H1 (cell line): ENCODE measurements at regions not wholly inside any gene's neighbourhood (a gene's known extent, or its start where the extent isn't known, plus 50 kb on each side); places are given as distances from the start of the nearest gene placed in this dataset.

Experiments
- CTCF ChIA-PET: fragments of 300-600 bp; sonication (Branson Sonifier 250); formaldehyde crosslinking; loops from one replicate; lab custom pipeline; 2021; ENCODE audit not compliant: partially characterized antibody; lab: Charles Lee
- POLR2A ChIA-PET: fragments of 300-600 bp; sonication (Branson Sonifier 250); formaldehyde crosslinking; loops from one replicate; lab custom pipeline; 2021; ENCODE audit warnings: inconsistent platforms; ENCODE audit not compliant: partially characterized antibody; lab: Charles Lee
- DNase-seq, 2 experiments: peaks; one replicate each; pipeline versions ENCODE4 v3.0.0 to v3.0.0-alpha.2; 2010 to 2022; ENCODE audit warnings: low spot score in 2 of 2, low read depth in 1 of 2, mixed read lengths in 1 of 2
- FAIRE-seq: peaks from 2 replicates; lab custom pipeline; 2011; peaks lifted over from hg19 to GRCh38; lab: Jason Lieb, UNC
- H2AFZ ChIP-seq: 2 replicates; pipeline ENCODE4 v1.8.1; 2012; ENCODE audit warnings: low read length, inconsistent platforms
- H2AK5ac ChIP-seq: 2 replicates; pipeline ENCODE4 v1.6.1; 2013; ENCODE audit warnings: low read depth, low read length
- H2BK120ac ChIP-seq: replicated peaks from 2 replicates; pipeline ENCODE3; 2013; ENCODE audit warnings: low read depth, low read length, inconsistent platforms
- H2BK12ac ChIP-seq: 2 replicates; pipeline ENCODE4 v1.6.1; 2013; ENCODE audit warnings: low read depth, low read length
- H2BK15ac ChIP-seq: 2 replicates; pipeline ENCODE4 v1.6.1; 2013; ENCODE audit warnings: low read length
- H2BK20ac ChIP-seq: 2 replicates; pipeline ENCODE4 v1.6.1; 2013; ENCODE audit warnings: low read length
- H2BK5ac ChIP-seq: 2 replicates; pipeline ENCODE4 v1.6.1; 2013; ENCODE audit warnings: low read depth, low read length
- H3K14ac ChIP-seq: 2 replicates; pipeline ENCODE4 v1.6.1; 2013; ENCODE audit warnings: inconsistent platforms; ENCODE audit not compliant: insufficient read length
- H3K18ac ChIP-seq: 2 replicates; pipeline ENCODE4 v1.6.1; 2013; ENCODE audit warnings: low read length; ENCODE audit errors: extremely low read depth
- H3K23ac ChIP-seq: 2 replicates; pipeline ENCODE4 v1.6.1; 2013; ENCODE audit warnings: inconsistent platforms; ENCODE audit not compliant: insufficient read length
- H3K23me2 ChIP-seq: 2 replicates; pipeline ENCODE4 v1.6.1; 2013; ENCODE audit warnings: low read depth, low read length
- H3K27ac ChIP-seq: 2 replicates; pipeline ENCODE4 v1.6.1; 2011; ENCODE audit warnings: low read depth, low read length, inconsistent platforms
- H3K27me3 ChIP-seq, 4 experiments: replicated peaks in 1 of 4; 1 replicate in 1 of 4; 2 replicates in 3 of 4; pipeline versions ENCODE4 v1.6.1 to v1.8.1; 2011 to 2013; ENCODE audit warnings: low read length in 3 of 4, mild to moderate bottlenecking in 3 of 4, inconsistent platforms in 2 of 4, mixed read lengths in 2 of 4, moderate library complexity in 1 of 4; ENCODE audit not compliant: control insufficient read depth in 3 of 4, insufficient read depth in 3 of 4; ENCODE audit errors: extremely low read depth in 1 of 4
- H3K36me3 ChIP-seq, 4 experiments: 2 replicates each; pipeline versions ENCODE4 v1.6.1 to v1.8.1; 2011 to 2013; ENCODE audit warnings: mild to moderate bottlenecking in 4 of 4, low read length in 3 of 4, moderate library complexity in 2 of 4, control low read depth in 1 of 4, inconsistent platforms in 1 of 4; ENCODE audit not compliant: insufficient read depth in 4 of 4, control insufficient read depth in 2 of 4
- H3K4ac ChIP-seq: replicated peaks from 2 replicates; pipeline ENCODE3; 2013; ENCODE audit warnings: low read length, low read depth, mixed read lengths, inconsistent platforms; ENCODE audit not compliant: insufficient read length
- H3K4me1 ChIP-seq, 4 experiments: replicated peaks in 1 of 4; 1 replicate in 1 of 4; 2 replicates in 3 of 4; pipeline versions ENCODE4 v1.6.1 to v1.8.1; 2011 to 2013; ENCODE audit warnings: low read length in 3 of 4, inconsistent platforms in 2 of 4, mixed read lengths in 1 of 4; ENCODE audit not compliant: insufficient read depth in 4 of 4, control insufficient read depth in 3 of 4
- H3K4me2 ChIP-seq, 2 experiments: 2 replicates each; pipeline versions ENCODE4 v1.6.1 to v1.8.1; 2011 to 2013; ENCODE audit warnings: low read depth in 2 of 2, low read length in 2 of 2, control low read depth in 1 of 2, inconsistent platforms in 1 of 2, mild to moderate bottlenecking in 1 of 2; ENCODE audit not compliant: insufficient read depth in 1 of 2
- H3K4me3 ChIP-seq, 4 experiments: fragments of 200-600, 300-600 bp in 1 of 4; sonication (generic), shearing (Covaris generic), sonication (Bioruptor Twin) in 1 of 4; 2 replicates each; pipeline versions ENCODE4 v1.5.1 to v1.8.1; 2011 to 2016; ENCODE audit warnings: low read length in 4 of 4, low read depth in 3 of 4, control low read depth in 2 of 4, inconsistent platforms in 2 of 4, mild to moderate bottlenecking in 2 of 4, mixed read lengths in 1 of 4, moderate library complexity in 1 of 4; ENCODE audit not compliant: insufficient read depth in 2 of 4; ENCODE audit errors: extremely low read depth in 1 of 4
- H3K56ac ChIP-seq: replicated peaks from 2 replicates; pipeline ENCODE3; 2013; ENCODE audit warnings: low read depth, mild to moderate bottlenecking, mixed read lengths, low read length, inconsistent platforms; ENCODE audit not compliant: insufficient read length
- H3K79me1 ChIP-seq: 2 replicates; pipeline ENCODE4 v1.6.1; 2013; ENCODE audit warnings: low read depth, low read length, control low read depth
- H3K79me2 ChIP-seq, 2 experiments: 2 replicates each; pipeline versions ENCODE4 v1.6.1 to v1.8.1; 2012 to 2013; ENCODE audit warnings: low read length in 2 of 2, mild to moderate bottlenecking in 2 of 2, inconsistent platforms in 1 of 2; ENCODE audit not compliant: insufficient read depth in 2 of 2, control insufficient read depth in 1 of 2
- H3K9ac ChIP-seq, 4 experiments: replicated peaks in 1 of 4; 1 replicate in 1 of 4; 2 replicates in 3 of 4; pipeline versions ENCODE4 v1.6.1 to v1.8.1; 2011 to 2013; ENCODE audit warnings: low read depth in 3 of 4, low read length in 3 of 4, control low read depth in 2 of 4, mild to moderate bottlenecking in 2 of 4, moderate library complexity in 2 of 4, inconsistent platforms in 1 of 4; ENCODE audit errors: extremely low read depth in 1 of 4
- H3K9me3 ChIP-seq, 2 experiments: 2 replicates each; pipeline versions ENCODE4 v1.6.1 to v1.8.1; 2012 to 2013; ENCODE audit warnings: mild to moderate bottlenecking in 2 of 2, moderate library complexity in 2 of 2, control low read depth in 1 of 2, inconsistent platforms in 1 of 2, low read depth in 1 of 2, low read length in 1 of 2, mixed read lengths in 1 of 2; ENCODE audit not compliant: insufficient read depth in 2 of 2
- H4K20me1 ChIP-seq, 2 experiments: replicated peaks in 1 of 2; 2 replicates each; pipeline versions ENCODE3 to v1.8.1; 2011 to 2013; ENCODE audit warnings: inconsistent platforms in 2 of 2, low read length in 2 of 2, mild to moderate bottlenecking in 1 of 2; ENCODE audit not compliant: insufficient read depth in 2 of 2, control insufficient read depth in 1 of 2
- H4K5ac ChIP-seq: 2 replicates; pipeline ENCODE4 v1.6.1; 2013; ENCODE audit warnings: low read length, low read depth, mixed read lengths, inconsistent platforms; ENCODE audit not compliant: insufficient read length
- H4K8ac ChIP-seq: 2 replicates; pipeline ENCODE4 v1.8.0; 2013; ENCODE audit warnings: mild to moderate bottlenecking, moderate library complexity, low read length, inconsistent platforms; ENCODE audit not compliant: insufficient read depth; ENCODE audit errors: extremely low read depth
- H4K91ac ChIP-seq: replicated peaks from 2 replicates; pipeline ENCODE3; 2013; ENCODE audit warnings: low read length, mixed read lengths, inconsistent platforms; ENCODE audit not compliant: insufficient read length
- BCL11A ChIP-seq, 2 experiments: IDR thresholded peaks; one replicate each; pipeline ENCODE4 v1.6.1; 2011; ENCODE audit warnings: low read depth in 2 of 2, low read length in 2 of 2, mild to moderate bottlenecking in 2 of 2
- CEBPB ChIP-seq: IDR thresholded peaks from 2 replicates; pipeline ENCODE4 v1.6.1; 2012; ENCODE audit warnings: low read depth, low read length
- CREB1 ChIP-seq: IDR thresholded peaks from 2 replicates; pipeline ENCODE4 v1.6.1; 2012; ENCODE audit warnings: inconsistent platforms
- CTBP2 ChIP-seq: IDR thresholded peaks from 2 replicates; pipeline ENCODE4 v1.7.0; 2011; ENCODE audit warnings: borderline replicate concordance, mild to moderate bottlenecking, moderate library complexity, mixed read lengths, low read length; ENCODE audit not compliant: insufficient read depth, insufficient read length
- EGR1 ChIP-seq: IDR thresholded peaks from 2 replicates; pipeline ENCODE4 v1.6.1; 2011; ENCODE audit warnings: low read depth, low read length, borderline replicate concordance
- KDM5A ChIP-seq: fragments of 200-600 bp; IDR thresholded peaks from 2 replicates; pipeline ENCODE4 v1.7.1; 2012; ENCODE audit warnings: mild to moderate bottlenecking, low read length, inconsistent platforms, mixed read lengths
- NANOG ChIP-seq: IDR thresholded peaks from 2 replicates; pipeline ENCODE4 v1.6.1; 2011; ENCODE audit warnings: low read length, low read depth, mild to moderate bottlenecking, inconsistent platforms; ENCODE audit not compliant: insufficient read depth, poor library complexity, severe bottlenecking
- POLR2A ChIP-seq, 2 experiments: IDR thresholded peaks; 1 replicate in 1 of 2; 2 replicates in 1 of 2; pipeline ENCODE4 v1.6.1; 2011; ENCODE audit warnings: low read depth in 2 of 2, low read length in 2 of 2, mild to moderate bottlenecking in 2 of 2; ENCODE audit errors: control extremely low read depth in 1 of 2
- POU5F1 ChIP-seq: IDR thresholded peaks from 2 replicates; pipeline ENCODE4 v1.6.1; 2011; ENCODE audit warnings: low read depth, mild to moderate bottlenecking, low read length, moderate library complexity
- RAD21 ChIP-seq, 2 experiments: IDR thresholded peaks in 1 of 2; conservative IDR thresholded peaks in 1 of 2; 2 replicates each; pipeline ENCODE4 v1.6.1; 2011; ENCODE audit warnings: low read depth in 2 of 2, low read length in 2 of 2, improper control_type of control experiment in 1 of 2, inconsistent platforms in 1 of 2, mild to moderate bottlenecking in 1 of 2, moderate library complexity in 1 of 2
- RFX5 ChIP-seq: IDR thresholded peaks from 2 replicates; pipeline ENCODE4 v1.6.1; 2011; ENCODE audit warnings: low read depth, low read length, improper control_type of control experiment, borderline replicate concordance
- SIRT6 ChIP-seq: IDR thresholded peaks from one replicate; pipeline ENCODE4 v1.7.1; 2012; ENCODE audit warnings: low read length, inconsistent platforms
- TAF1 ChIP-seq: IDR thresholded peaks from 2 replicates; pipeline ENCODE4 v1.6.1; 2011; ENCODE audit warnings: mild to moderate bottlenecking, low read depth, low read length
- YY1 ChIP-seq: IDR thresholded peaks from 2 replicates; pipeline ENCODE4 v1.6.1; 2011; ENCODE audit warnings: low read depth, mild to moderate bottlenecking, low read length
- WGBS, 2 experiments: shearing (Covaris generic) in 1 of 2; methylation state at CpG; one replicate each; pipeline versions ENCODE4 v1.1.6 to v1.1.7; 2013 to 2015; ENCODE audit warnings: low lambda C conversion rate in 2 of 2, mixed read lengths in 2 of 2, inconsistent platforms in 1 of 2, low coverage in 1 of 2, missing lambda C conversion rate in 1 of 2; ENCODE audit not compliant: insufficient replicate concordance in 2 of 2, insufficient coverage in 1 of 2, insufficient read length in 1 of 2; ENCODE audit errors: extremely low coverage in 1 of 2, missing lambda C conversion rate in 1 of 2; 5-methylcytosine and 5-hydroxymethylcytosine counted together

DNA sequence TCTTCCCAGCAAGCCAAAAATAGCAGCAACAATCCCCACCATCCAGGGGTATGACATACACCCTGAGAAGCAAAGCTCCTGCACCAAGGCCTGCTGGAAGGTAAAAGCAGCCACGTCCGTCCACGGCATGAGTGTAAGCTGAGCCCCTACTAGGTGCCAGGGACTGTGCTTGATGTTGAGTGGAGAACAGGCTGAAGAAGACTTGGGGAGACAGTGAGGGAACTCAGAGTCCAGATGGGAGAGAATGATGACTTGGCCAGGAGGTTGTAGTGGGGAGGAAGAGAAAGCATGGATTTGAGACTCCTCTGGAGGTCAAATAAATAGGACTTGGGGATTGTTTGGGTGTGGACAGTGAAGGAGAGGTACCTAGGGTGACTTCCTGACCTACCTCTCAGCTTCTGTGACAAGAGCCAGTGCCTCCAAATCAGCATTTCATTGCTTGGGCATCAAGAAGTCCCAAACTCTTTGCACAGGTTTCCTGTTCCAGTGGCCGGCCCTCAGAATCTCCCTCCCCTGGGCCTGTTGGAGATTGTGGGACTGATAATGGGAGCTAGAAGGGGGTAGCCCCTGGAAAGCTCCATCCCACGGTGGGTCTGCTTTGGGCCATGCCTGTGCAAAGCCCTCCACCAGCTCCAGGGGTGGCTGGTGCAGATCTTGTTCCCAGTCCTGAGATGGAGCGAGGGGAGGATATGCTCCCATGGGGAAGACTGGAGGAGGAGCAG is 58.3 kb upstream of the ADAMTS2 start:
- Histone ChIP-seq H3K4me1 (no peaks in the 10 kb centered on the region), H3K9me3 (peaks cover 21 to 29% of the 10 kb centered on the region in 2 experiments; a peak in 3 of 4 replicates), H2AFZ (no peak overlapping the region), H2AK5ac (no peak overlapping the region), H3K14ac (no peak overlapping the region), H2BK15ac (no peak overlapping the region), H2BK12ac (no peak overlapping the region), H3K4me2 (no peak overlapping the region), H4K5ac (no peak overlapping the region), H2BK20ac (no peak overlapping the region), H4K8ac (no peak overlapping the region), H3K4ac (no peak overlapping the region), H3K23me2 (no peaks in the 10 kb centered on the region), H3K4me3 (no peak overlapping the region), H3K9ac (no peak overlapping the region), H3K18ac (no peak overlapping the region), H3K79me2 (no peaks in the 10 kb centered on the region), H3K79me1 (no peaks in the 10 kb centered on the region), H3K27ac (no peak overlapping the region), H3K23ac (no peak overlapping the region), H3K27me3 (no peaks in the 10 kb centered on the region), H4K20me1 (no peaks in the 10 kb centered on the region), H3K56ac (no peak overlapping the region), H3K36me3 (no peaks in the 10 kb centered on the region), H2BK120ac (no peak overlapping the region), H2BK5ac (no peak overlapping the region), H4K91ac (no peak overlapping the region)
- WGBS, 2 experiments: 76% methylated on average over 6 of the region's 6 CpGs; no CpG with 5 or more reads in 1 of the 2 experiments
- DNase-seq (peak in 1 of 2 experiments; percentile 14), FAIRE-seq (no peak)
- POLR2A ChIA-PET: interaction anchor here (0.6 kb wide), 1 partner anchor 1341 kb away, joined by 3 read pairs; no protein-coding TSS in a partner anchor
- CTCF ChIA-PET: interaction anchor here (0.7 to 1.5 kb wide), 3 partner anchors 10 to 42 kb away, joined by 3 read pairs; no protein-coding TSS in a partner anchor
- TF ChIP-seq KDM5A (no peak), TAF1 (no peak), CREB1 (no peak), POU5F1 (no peak), CEBPB (no peak), RFX5 (no peak), RAD21 (IDR thresholded peaks at IDR 0.05 in 1 of 2, conservative IDR thresholded peaks at IDR 0.05 in 1 of 2; ENCODE audit: low read depth in 2 of 2, low read length in 2 of 2) (no peak), YY1 (no peak), SIRT6 (no peak), EGR1 (no peak), NANOG (no peak), POLR2A (IDR thresholded peaks at IDR 0.05; ENCODE audit: control extremely low read depth in 1 of 2, low read depth in 2 of 2, low read length in 2 of 2) (no peak), CTBP2 (no peak), BCL11A (IDR thresholded peaks at IDR 0.05; ENCODE audit: low read depth in 2 of 2, low read length in 2 of 2) (no peak)
